Liver (tissue), 8 donors: ENCODE measurements at regions not wholly inside any gene's neighbourhood (a gene's known extent, or its start where the extent isn't known, plus 50 kb on each side); places are given as distances from the start of the nearest gene placed in this dataset.

Source experiments
- DNase-seq: peaks from one replicate; pipeline ENCODE4 v3.0.0-alpha.2; 2017; ENCODE audit warnings: low spot score
- H3K27ac ChIP-seq, 2 donors: one replicate each; pipeline ENCODE4 v1.7.0; 2013; ENCODE audit warnings: inconsistent platforms in 2 of 2, low read length in 2 of 2, control low read depth in 1 of 2, low read depth in 1 of 2, mild to moderate bottlenecking in 1 of 2
- H3K27me3 ChIP-seq, 4 donors: one replicate each; pipeline versions ENCODE4 v1.6.1 to v1.7.0; 2013; ENCODE audit warnings: low read length in 3 of 4, inconsistent platforms in 1 of 4, mild to moderate bottlenecking in 1 of 4, moderate library complexity in 1 of 4; ENCODE audit not compliant: control insufficient read depth in 4 of 4, insufficient read depth in 4 of 4
- H3K36me3 ChIP-seq, 4 donors: one replicate each; pipeline versions ENCODE4 v1.6.1 to v1.7.0; 2013; ENCODE audit warnings: low read length in 3 of 4, mild to moderate bottlenecking in 3 of 4, low read depth in 1 of 4, moderate library complexity in 1 of 4; ENCODE audit not compliant: control insufficient read depth in 4 of 4, insufficient read depth in 3 of 4
- H3K4me1 ChIP-seq, 4 donors: one replicate each; pipeline versions ENCODE4 v1.6.1 to v1.7.0; 2013; ENCODE audit warnings: low read length in 3 of 4, mild to moderate bottlenecking in 3 of 4, moderate library complexity in 1 of 4; ENCODE audit not compliant: control insufficient read depth in 4 of 4, insufficient read depth in 4 of 4
- H3K4me3 ChIP-seq, 3 donors: one replicate each; pipeline versions ENCODE4 v1.6.1 to v1.7.0; 2013; ENCODE audit warnings: low read length in 3 of 3, control low read depth in 1 of 3, low read depth in 1 of 3, mild to moderate bottlenecking in 1 of 3
- H3K9ac ChIP-seq, 2 donors: one replicate each; pipeline ENCODE4 v1.7.0; 2013; ENCODE audit warnings: low read length in 2 of 2, mild to moderate bottlenecking in 2 of 2, moderate library complexity in 2 of 2, control low read depth in 1 of 2, low read depth in 1 of 2
- H3K9me3 ChIP-seq, 4 donors: one replicate each; pipeline versions ENCODE4 v1.6.1 to v1.7.0; 2013; ENCODE audit warnings: low read length in 3 of 4; ENCODE audit not compliant: control insufficient read depth in 4 of 4
- ATF3 ChIP-seq: IDR thresholded peaks from 2 replicates; pipeline ENCODE4 v1.6.1; 2016; ENCODE audit warnings: antibody characterized with exemption
- CTCF ChIP-seq: fragments of 150-350 bp; IDR thresholded peaks from 2 replicates; pipeline ENCODE4 v1.5.1; 2017; ENCODE audit warnings: improper control_type of control experiment, low read depth, low read length; ENCODE audit not compliant: missing input control
- EGR1 ChIP-seq, 2 donors: IDR thresholded peaks; 2 replicates each; pipeline ENCODE4 v1.6.1; 2016 to 2018; ENCODE audit warnings: antibody characterized with exemption in 2 of 2, low read depth in 2 of 2
- FOXA2 ChIP-seq: IDR thresholded peaks from 2 replicates; pipeline ENCODE4 v1.6.1; 2016; ENCODE audit warnings: antibody characterized with exemption
- GABPA ChIP-seq, 2 donors: IDR thresholded peaks in 1 of 2; conservative IDR thresholded peaks in 1 of 2; 2 replicates each; pipeline ENCODE4 v1.6.1; 2016; ENCODE audit warnings: antibody characterized with exemption in 2 of 2, mild to moderate bottlenecking in 1 of 2, moderate library complexity in 1 of 2
- HNF4A ChIP-seq, 2 donors: conservative IDR thresholded peaks; 2 replicates each; pipeline ENCODE4 v1.6.1; 2016; ENCODE audit warnings: antibody characterized with exemption in 2 of 2, mild to moderate bottlenecking in 2 of 2
- JUND ChIP-seq, 2 donors: IDR thresholded peaks; 2 replicates each; pipeline ENCODE4 v1.6.1; 2016; ENCODE audit warnings: antibody characterized with exemption in 2 of 2
- NR2F2 ChIP-seq: IDR thresholded peaks from 2 replicates; pipeline ENCODE4 v1.6.1; 2016; ENCODE audit warnings: antibody characterized with exemption
- RAD21 ChIP-seq, 2 donors: IDR thresholded peaks; 2 replicates each; pipeline ENCODE4 v1.6.1; 2016; ENCODE audit warnings: antibody characterized with exemption in 2 of 2, mild to moderate bottlenecking in 2 of 2
- RXRA ChIP-seq, 2 donors: IDR thresholded peaks; 2 replicates each; pipeline ENCODE4 v1.6.1; 2017 to 2018; ENCODE audit warnings: antibody characterized with exemption in 2 of 2, mild to moderate bottlenecking in 1 of 2
- SP1 ChIP-seq: IDR thresholded peaks from 2 replicates; pipeline ENCODE4 v1.6.1; 2018; ENCODE audit warnings: antibody characterized with exemption, mild to moderate bottlenecking
- TAF1 ChIP-seq: conservative IDR thresholded peaks from 2 replicates; pipeline ENCODE4 v1.6.1; 2016; ENCODE audit warnings: antibody characterized with exemption, mild to moderate bottlenecking
- YY1 ChIP-seq: IDR thresholded peaks from 2 replicates; pipeline ENCODE4 v1.6.1; 2016; ENCODE audit warnings: antibody characterized with exemption, mild to moderate bottlenecking
- WGBS: extraction: QIAGEN DNeasy Blood & Tissue Kit; methylation state at CpG from one replicate; pipeline ENCODE4 v1.1.7; 2013; 5-methylcytosine and 5-hydroxymethylcytosine counted together
- TF ChIP-seq, protein P1 (sequence below): IDR thresholded peaks from 2 replicates; pipeline ENCODE4 v1.6.1; 2016; ENCODE audit warnings: antibody characterized with exemption
- TF ChIP-seq, protein P2 (sequence below): IDR thresholded peaks from 2 replicates; pipeline ENCODE4 v1.6.1; 2016; ENCODE audit warnings: antibody characterized with exemption, mild to moderate bottlenecking
- donor health status: healthy.
- donor health status: healthy.
- donor health status: healthy.
- donor health status: healthy.
- donor health status: healthy.

- Histone ChIP-seq H3K27ac (no peak overlapping the region), H3K9ac (no peak overlapping the region), H3K27me3 (no peaks in the 10 kb centered on the region), H3K36me3 (no peaks in the 10 kb centered on the region), H3K4me1 (peaks cover 0 to 22% (median 11%) of the 10 kb centered on the region in 4 donors), H3K4me3 (no peak overlapping the region), H3K9me3 (no peaks in the 10 kb centered on the region)
- no peak for DNase-seq
- TF ChIP-seq, protein P1, sequence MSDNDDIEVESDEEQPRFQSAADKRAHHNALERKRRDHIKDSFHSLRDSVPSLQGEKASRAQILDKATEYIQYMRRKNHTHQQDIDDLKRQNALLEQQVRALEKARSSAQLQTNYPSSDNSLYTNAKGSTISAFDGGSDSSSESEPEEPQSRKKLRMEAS, result no peak
- TF ChIP-seq RAD21 (IDR thresholded peaks at IDR 0.05) (no peak), YY1 (no peak), CTCF (no peak), EGR1 (IDR thresholded peaks at IDR 0.05; ENCODE audit: low read depth in 2 of 2) (no peak), RXRA (IDR thresholded peaks at IDR 0.05) (no peak), SP1 (no peak), FOXA2 (no peak), JUND (IDR thresholded peaks at IDR 0.05) (no peak), NR2F2 (no peak), ATF3 (no peak), TAF1 (no peak)
- 85% methylated on average over 2 of the region's 2 CpGs for WGBS
Observed at GRCh38 chr20:39873286-39873685, 815.8 kb downstream of the MAFB start.

DNA sequence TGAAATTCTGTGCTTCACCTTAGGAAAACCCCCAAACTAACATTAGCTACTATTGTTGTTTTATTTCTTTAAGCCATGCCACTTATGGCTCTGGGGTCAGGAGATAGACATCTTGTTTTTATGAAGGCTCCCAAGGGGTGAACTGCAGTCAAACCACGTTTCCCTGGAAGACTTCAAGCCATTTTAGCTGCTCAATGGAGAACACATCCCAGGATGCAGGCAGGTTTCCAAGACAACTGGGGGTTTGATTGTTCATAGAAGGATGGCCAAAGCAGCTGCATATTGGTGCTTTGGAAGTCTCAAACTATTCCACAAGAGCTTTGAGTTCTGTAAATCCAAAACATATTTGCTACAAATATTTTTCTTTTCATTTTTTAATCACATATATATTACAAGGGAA lies 818.0 kb downstream of the MAFB start:
- WGBS, result 50% methylated on average over 1 of the region's 1 CpG
- Histone ChIP-seq H3K4me1 (peaks cover 0 to 12% (median 6%) of the 10 kb centered on the region in 4 donors), H3K27ac (no peak overlapping the region), H3K9ac (no peak overlapping the region), H3K4me3 (no peak overlapping the region), H3K9me3 (no peaks in the 10 kb centered on the region), H3K27me3 (no peaks in the 10 kb centered on the region), H3K36me3 (no peaks in the 10 kb centered on the region)
- TF ChIP-seq FOXA2, result no peak
- TF ChIP-seq RAD21 (IDR thresholded peaks at IDR 0.05), result no peak
- TF ChIP-seq, protein P2, sequence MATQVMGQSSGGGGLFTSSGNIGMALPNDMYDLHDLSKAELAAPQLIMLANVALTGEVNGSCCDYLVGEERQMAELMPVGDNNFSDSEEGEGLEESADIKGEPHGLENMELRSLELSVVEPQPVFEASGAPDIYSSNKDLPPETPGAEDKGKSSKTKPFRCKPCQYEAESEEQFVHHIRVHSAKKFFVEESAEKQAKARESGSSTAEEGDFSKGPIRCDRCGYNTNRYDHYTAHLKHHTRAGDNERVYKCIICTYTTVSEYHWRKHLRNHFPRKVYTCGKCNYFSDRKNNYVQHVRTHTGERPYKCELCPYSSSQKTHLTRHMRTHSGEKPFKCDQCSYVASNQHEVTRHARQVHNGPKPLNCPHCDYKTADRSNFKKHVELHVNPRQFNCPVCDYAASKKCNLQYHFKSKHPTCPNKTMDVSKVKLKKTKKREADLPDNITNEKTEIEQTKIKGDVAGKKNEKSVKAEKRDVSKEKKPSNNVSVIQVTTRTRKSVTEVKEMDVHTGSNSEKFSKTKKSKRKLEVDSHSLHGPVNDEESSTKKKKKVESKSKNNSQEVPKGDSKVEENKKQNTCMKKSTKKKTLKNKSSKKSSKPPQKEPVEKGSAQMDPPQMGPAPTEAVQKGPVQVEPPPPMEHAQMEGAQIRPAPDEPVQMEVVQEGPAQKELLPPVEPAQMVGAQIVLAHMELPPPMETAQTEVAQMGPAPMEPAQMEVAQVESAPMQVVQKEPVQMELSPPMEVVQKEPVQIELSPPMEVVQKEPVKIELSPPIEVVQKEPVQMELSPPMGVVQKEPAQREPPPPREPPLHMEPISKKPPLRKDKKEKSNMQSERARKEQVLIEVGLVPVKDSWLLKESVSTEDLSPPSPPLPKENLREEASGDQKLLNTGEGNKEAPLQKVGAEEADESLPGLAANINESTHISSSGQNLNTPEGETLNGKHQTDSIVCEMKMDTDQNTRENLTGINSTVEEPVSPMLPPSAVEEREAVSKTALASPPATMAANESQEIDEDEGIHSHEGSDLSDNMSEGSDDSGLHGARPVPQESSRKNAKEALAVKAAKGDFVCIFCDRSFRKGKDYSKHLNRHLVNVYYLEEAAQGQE, result no peak
- no peak for TF ChIP-seq HNF4A (conservative IDR thresholded peaks at IDR 0.05)
- no peak for TF ChIP-seq YY1
- TF ChIP-seq GABPA (IDR thresholded peaks at IDR 0.05 in 1 of 2, conservative IDR thresholded peaks at IDR 0.05 in 1 of 2), result no peak
- no peak for DNase-seq
